ENCODE measurements at regions not wholly inside any gene's neighbourhood (a gene's known extent, or its start where the extent isn't known, plus 50 kb on each side); places are given as distances from the start of the nearest gene placed in this dataset.

- H2AFZ ChIP-seq (ENCODE audit: low read depth, low read length) = no peak overlapping the region
- no peak overlapping the region for H3K4me3 ChIP-seq (replicated peaks in 1 of 3; ENCODE audit: insufficient read depth in 1 of 3, low read depth in 1 of 3, low read length in 3 of 3)
- no peaks in the 10 kb centered on the region for H3K36me3 ChIP-seq (ENCODE audit: control insufficient read depth in 2 of 2, extremely low read depth in 1 of 2, insufficient read depth in 2 of 2, low read length in 2 of 2)
- CTCF ChIA-PET = no interaction called here
- no peaks in the 10 kb centered on the region for H3K9me1 ChIP-seq (replicated peaks; ENCODE audit: control insufficient read depth, extremely low read depth, insufficient read depth, low read length)
- no peak for FAIRE-seq
- intact Hi-C loops (cut with micrococcal nuclease) (no loop called here), dilution Hi-C loops (cut with MboI; ENCODE audit: extremely low pct_ligation_motif_present, low sequenced_read_pairs) (no loop called here)
- no peaks in the 10 kb centered on the region for H4K20me1 ChIP-seq (replicated peaks; ENCODE audit: control insufficient read depth, extremely low read depth, insufficient read depth, low read length)
- H3K9ac ChIP-seq (replicated peaks; ENCODE audit: extremely low read depth, insufficient read depth, low read length) = no peak overlapping the region
- no peaks in the 10 kb centered on the region for H3K27me3 ChIP-seq (ENCODE audit: control insufficient read depth in 2 of 2, insufficient read depth in 2 of 2, low read length in 2 of 2)
- DNase-seq (ENCODE audit: low read depth, low spot score) = no peak
- BruUV-seq (replicated peaks) = no TSS peak
- no peak overlapping the region for H3K4me2 ChIP-seq (ENCODE audit: insufficient read depth, low read length)
- H3K27ac ChIP-seq (ENCODE audit: insufficient read depth, low read depth, low read length) = no peak overlapping the region
- H3K79me2 ChIP-seq (ENCODE audit: control insufficient read depth, insufficient read depth, low read length) = no peaks in the 10 kb centered on the region
- POLR2A ChIA-PET = no interaction called here
- no peak for TF ChIP-seq GATA2 (IDR thresholded peaks at IDR 0.05; ENCODE audit: insufficient read depth, insufficient read length, low read depth, low read length)
- TF ChIP-seq JUN (IDR thresholded peaks at IDR 0.05; ENCODE audit: borderline replicate concordance, insufficient read depth, insufficient read length, low read depth) = no peak
- no peak for TF ChIP-seq EZH2 (IDR thresholded peaks at IDR 0.05; ENCODE audit: borderline replicate concordance, low read depth, low read length, severe bottlenecking)
- TF ChIP-seq MAX (IDR thresholded peaks at IDR 0.05; ENCODE audit: insufficient read depth, insufficient read length) = no peak
- no peak for TF ChIP-seq MYC (IDR thresholded peaks at IDR 0.05; ENCODE audit: low read depth, low read length)
- no peak for TF ChIP-seq POLR2A (IDR thresholded peaks at IDR 0.05; ENCODE audit: low read depth, low read length)
- no peak for TF ChIP-seq FOS (IDR thresholded peaks at IDR 0.05; ENCODE audit: borderline replicate concordance, insufficient read depth, low read length)
- no peaks in the 10 kb centered on the region for H3K9me3 ChIP-seq (replicated peaks; ENCODE audit: control insufficient read depth, insufficient read depth, low read length)
- no peaks in the 10 kb centered on the region for H3K4me1 ChIP-seq (ENCODE audit: control insufficient read depth, extremely low read depth, insufficient read depth, low read length)
Observed at GRCh38 chr13:81425286-81425685, 1084.4 kb upstream of the SPRY2 start.

GRCh38 chr13:81409284-81409683 lies 1068.4 kb upstream of the SPRY2 start:
- Histone ChIP-seq H3K36me3 (ENCODE audit: control insufficient read depth in 2 of 2, extremely low read depth in 1 of 2, insufficient read depth in 2 of 2, low read length in 2 of 2) (no peaks in the 10 kb centered on the region), H3K9ac (replicated peaks; ENCODE audit: extremely low read depth, insufficient read depth, low read length) (no peak overlapping the region), H2AFZ (ENCODE audit: low read depth, low read length) (no peak overlapping the region), H3K79me2 (ENCODE audit: control insufficient read depth, insufficient read depth, low read length) (no peaks in the 10 kb centered on the region), H3K9me3 (replicated peaks; ENCODE audit: control insufficient read depth, insufficient read depth, low read length) (no peaks in the 10 kb centered on the region), H4K20me1 (replicated peaks; ENCODE audit: control insufficient read depth, extremely low read depth, insufficient read depth, low read length) (no peaks in the 10 kb centered on the region), H3K4me2 (ENCODE audit: insufficient read depth, low read length) (no peak overlapping the region), H3K4me3 (replicated peaks in 1 of 3; ENCODE audit: insufficient read depth in 1 of 3, low read depth in 1 of 3, low read length in 3 of 3) (no peak overlapping the region), H3K27ac (ENCODE audit: insufficient read depth, low read depth, low read length) (no peak overlapping the region), H3K4me1 (ENCODE audit: control insufficient read depth, extremely low read depth, insufficient read depth, low read length) (no peaks in the 10 kb centered on the region), H3K9me1 (replicated peaks; ENCODE audit: control insufficient read depth, extremely low read depth, insufficient read depth, low read length) (no peaks in the 10 kb centered on the region), H3K27me3 (ENCODE audit: control insufficient read depth in 2 of 2, insufficient read depth in 2 of 2, low read length in 2 of 2) (no peaks in the 10 kb centered on the region)
- no peak for DNase-seq (ENCODE audit: low read depth, low spot score)
- intact Hi-C loops (cut with micrococcal nuclease) = no loop called here
- no TSS peak for BruUV-seq (replicated peaks)
- no peak for TF ChIP-seq POLR2AphosphoS5 (IDR thresholded peaks at IDR 0.05; ENCODE audit: insufficient read depth, low read depth, low read length)
- no peak for TF ChIP-seq EZH2 (IDR thresholded peaks at IDR 0.05; ENCODE audit: borderline replicate concordance, low read depth, low read length, severe bottlenecking)
- no peak for TF ChIP-seq JUN (IDR thresholded peaks at IDR 0.05; ENCODE audit: borderline replicate concordance, insufficient read depth, insufficient read length, low read depth)
- no peak for TF ChIP-seq MAX (IDR thresholded peaks at IDR 0.05; ENCODE audit: insufficient read depth, insufficient read length)
- TF ChIP-seq MYC (IDR thresholded peaks at IDR 0.05; ENCODE audit: low read depth, low read length) = no peak
- TF ChIP-seq POLR2A (IDR thresholded peaks at IDR 0.05; ENCODE audit: low read depth, low read length) = no peak
- TF ChIP-seq GATA2 (IDR thresholded peaks at IDR 0.05; ENCODE audit: insufficient read depth, insufficient read length, low read depth, low read length) = no peak
- TF ChIP-seq CTCF (IDR thresholded peaks at IDR 0.05; ENCODE audit: extremely low read depth in 1 of 2, insufficient read depth in 1 of 2, low read depth in 1 of 2, low read length in 2 of 2) = no peak
- no peak for TF ChIP-seq FOS (IDR thresholded peaks at IDR 0.05; ENCODE audit: borderline replicate concordance, insufficient read depth, low read length)
- ChIA-PET CTCF (no interaction called here), POLR2A (no interaction called here)
- no peak for FAIRE-seq
- dilution Hi-C loops (cut with MboI; ENCODE audit: extremely low pct_ligation_motif_present, low sequenced_read_pairs) = no loop called here

Data from endothelial cell of umbilical vein (primary cell).